H1 (cell line): ENCODE measurements at regions not wholly inside any gene's neighbourhood (a gene's known extent, or its start where the extent isn't known, plus 50 kb on each side); places are given as distances from the start of the nearest gene placed in this dataset.
"Not testable (repeated sequence)": the region's sequence is repeated elsewhere in the genome, so short reads cannot be mapped to it uniquely, and the experiment has no call there.

Source experiments
- CTCF ChIA-PET: fragments of 300-600 bp; sonication (Branson Sonifier 250); formaldehyde crosslinking; loops from one replicate; lab custom pipeline; 2021; ENCODE audit not compliant: partially characterized antibody; lab: Charles Lee
- POLR2A ChIA-PET: fragments of 300-600 bp; sonication (Branson Sonifier 250); formaldehyde crosslinking; loops from one replicate; lab custom pipeline; 2021; ENCODE audit warnings: inconsistent platforms; ENCODE audit not compliant: partially characterized antibody; lab: Charles Lee
- DNase-seq, 2 experiments: peaks; one replicate each; pipeline versions ENCODE4 v3.0.0 to v3.0.0-alpha.2; 2010 to 2022; ENCODE audit warnings: low spot score in 2 of 2, low read depth in 1 of 2, mixed read lengths in 1 of 2
- FAIRE-seq: peaks from 2 replicates; lab custom pipeline; 2011; peaks lifted over from hg19 to GRCh38; lab: Jason Lieb, UNC
- H2AFZ ChIP-seq: 2 replicates; pipeline ENCODE4 v1.8.1; 2012; ENCODE audit warnings: low read length, inconsistent platforms
- H2AK5ac ChIP-seq: 2 replicates; pipeline ENCODE4 v1.6.1; 2013; ENCODE audit warnings: low read depth, low read length
- H2BK120ac ChIP-seq: replicated peaks from 2 replicates; pipeline ENCODE3; 2013; ENCODE audit warnings: low read depth, low read length, inconsistent platforms
- H2BK12ac ChIP-seq: 2 replicates; pipeline ENCODE4 v1.6.1; 2013; ENCODE audit warnings: low read depth, low read length
- H2BK15ac ChIP-seq: 2 replicates; pipeline ENCODE4 v1.6.1; 2013; ENCODE audit warnings: low read length
- H2BK20ac ChIP-seq: 2 replicates; pipeline ENCODE4 v1.6.1; 2013; ENCODE audit warnings: low read length
- H2BK5ac ChIP-seq: 2 replicates; pipeline ENCODE4 v1.6.1; 2013; ENCODE audit warnings: low read depth, low read length
- H3K14ac ChIP-seq: 2 replicates; pipeline ENCODE4 v1.6.1; 2013; ENCODE audit warnings: inconsistent platforms; ENCODE audit not compliant: insufficient read length
- H3K18ac ChIP-seq: 2 replicates; pipeline ENCODE4 v1.6.1; 2013; ENCODE audit warnings: low read length; ENCODE audit errors: extremely low read depth
- H3K23ac ChIP-seq: 2 replicates; pipeline ENCODE4 v1.6.1; 2013; ENCODE audit warnings: inconsistent platforms; ENCODE audit not compliant: insufficient read length
- H3K23me2 ChIP-seq: 2 replicates; pipeline ENCODE4 v1.6.1; 2013; ENCODE audit warnings: low read depth, low read length
- H3K27ac ChIP-seq: 2 replicates; pipeline ENCODE4 v1.6.1; 2011; ENCODE audit warnings: low read depth, low read length, inconsistent platforms
- H3K27me3 ChIP-seq, 4 experiments: replicated peaks in 1 of 4; 1 replicate in 1 of 4; 2 replicates in 3 of 4; pipeline versions ENCODE4 v1.6.1 to v1.8.1; 2011 to 2013; ENCODE audit warnings: low read length in 3 of 4, mild to moderate bottlenecking in 3 of 4, inconsistent platforms in 2 of 4, mixed read lengths in 2 of 4, moderate library complexity in 1 of 4; ENCODE audit not compliant: control insufficient read depth in 3 of 4, insufficient read depth in 3 of 4; ENCODE audit errors: extremely low read depth in 1 of 4
- H3K36me3 ChIP-seq, 4 experiments: 2 replicates each; pipeline versions ENCODE4 v1.6.1 to v1.8.1; 2011 to 2013; ENCODE audit warnings: mild to moderate bottlenecking in 4 of 4, low read length in 3 of 4, moderate library complexity in 2 of 4, control low read depth in 1 of 4, inconsistent platforms in 1 of 4; ENCODE audit not compliant: insufficient read depth in 4 of 4, control insufficient read depth in 2 of 4
- H3K4ac ChIP-seq: replicated peaks from 2 replicates; pipeline ENCODE3; 2013; ENCODE audit warnings: low read length, low read depth, mixed read lengths, inconsistent platforms; ENCODE audit not compliant: insufficient read length
- H3K4me1 ChIP-seq, 4 experiments: replicated peaks in 1 of 4; 1 replicate in 1 of 4; 2 replicates in 3 of 4; pipeline versions ENCODE4 v1.6.1 to v1.8.1; 2011 to 2013; ENCODE audit warnings: low read length in 3 of 4, inconsistent platforms in 2 of 4, mixed read lengths in 1 of 4; ENCODE audit not compliant: insufficient read depth in 4 of 4, control insufficient read depth in 3 of 4
- H3K4me2 ChIP-seq, 2 experiments: 2 replicates each; pipeline versions ENCODE4 v1.6.1 to v1.8.1; 2011 to 2013; ENCODE audit warnings: low read depth in 2 of 2, low read length in 2 of 2, control low read depth in 1 of 2, inconsistent platforms in 1 of 2, mild to moderate bottlenecking in 1 of 2; ENCODE audit not compliant: insufficient read depth in 1 of 2
- H3K4me3 ChIP-seq, 4 experiments: fragments of 200-600, 300-600 bp in 1 of 4; sonication (generic), shearing (Covaris generic), sonication (Bioruptor Twin) in 1 of 4; 2 replicates each; pipeline versions ENCODE4 v1.5.1 to v1.8.1; 2011 to 2016; ENCODE audit warnings: low read length in 4 of 4, low read depth in 3 of 4, control low read depth in 2 of 4, inconsistent platforms in 2 of 4, mild to moderate bottlenecking in 2 of 4, mixed read lengths in 1 of 4, moderate library complexity in 1 of 4; ENCODE audit not compliant: insufficient read depth in 2 of 4; ENCODE audit errors: extremely low read depth in 1 of 4
- H3K56ac ChIP-seq: replicated peaks from 2 replicates; pipeline ENCODE3; 2013; ENCODE audit warnings: low read depth, mild to moderate bottlenecking, mixed read lengths, low read length, inconsistent platforms; ENCODE audit not compliant: insufficient read length
- H3K79me1 ChIP-seq: 2 replicates; pipeline ENCODE4 v1.6.1; 2013; ENCODE audit warnings: low read depth, low read length, control low read depth
- H3K79me2 ChIP-seq, 2 experiments: 2 replicates each; pipeline versions ENCODE4 v1.6.1 to v1.8.1; 2012 to 2013; ENCODE audit warnings: low read length in 2 of 2, mild to moderate bottlenecking in 2 of 2, inconsistent platforms in 1 of 2; ENCODE audit not compliant: insufficient read depth in 2 of 2, control insufficient read depth in 1 of 2
- H3K9ac ChIP-seq, 4 experiments: replicated peaks in 1 of 4; 1 replicate in 1 of 4; 2 replicates in 3 of 4; pipeline versions ENCODE4 v1.6.1 to v1.8.1; 2011 to 2013; ENCODE audit warnings: low read depth in 3 of 4, low read length in 3 of 4, control low read depth in 2 of 4, mild to moderate bottlenecking in 2 of 4, moderate library complexity in 2 of 4, inconsistent platforms in 1 of 4; ENCODE audit errors: extremely low read depth in 1 of 4
- H3K9me3 ChIP-seq, 2 experiments: 2 replicates each; pipeline versions ENCODE4 v1.6.1 to v1.8.1; 2012 to 2013; ENCODE audit warnings: mild to moderate bottlenecking in 2 of 2, moderate library complexity in 2 of 2, control low read depth in 1 of 2, inconsistent platforms in 1 of 2, low read depth in 1 of 2, low read length in 1 of 2, mixed read lengths in 1 of 2; ENCODE audit not compliant: insufficient read depth in 2 of 2
- H4K20me1 ChIP-seq, 2 experiments: replicated peaks in 1 of 2; 2 replicates each; pipeline versions ENCODE3 to v1.8.1; 2011 to 2013; ENCODE audit warnings: inconsistent platforms in 2 of 2, low read length in 2 of 2, mild to moderate bottlenecking in 1 of 2; ENCODE audit not compliant: insufficient read depth in 2 of 2, control insufficient read depth in 1 of 2
- H4K5ac ChIP-seq: 2 replicates; pipeline ENCODE4 v1.6.1; 2013; ENCODE audit warnings: low read length, low read depth, mixed read lengths, inconsistent platforms; ENCODE audit not compliant: insufficient read length
- H4K8ac ChIP-seq: 2 replicates; pipeline ENCODE4 v1.8.0; 2013; ENCODE audit warnings: mild to moderate bottlenecking, moderate library complexity, low read length, inconsistent platforms; ENCODE audit not compliant: insufficient read depth; ENCODE audit errors: extremely low read depth
- H4K91ac ChIP-seq: replicated peaks from 2 replicates; pipeline ENCODE3; 2013; ENCODE audit warnings: low read length, mixed read lengths, inconsistent platforms; ENCODE audit not compliant: insufficient read length
- WGBS, 2 experiments: shearing (Covaris generic) in 1 of 2; methylation state at CpG; one replicate each; pipeline versions ENCODE4 v1.1.6 to v1.1.7; 2013 to 2015; ENCODE audit warnings: low lambda C conversion rate in 2 of 2, mixed read lengths in 2 of 2, inconsistent platforms in 1 of 2, low coverage in 1 of 2, missing lambda C conversion rate in 1 of 2; ENCODE audit not compliant: insufficient replicate concordance in 2 of 2, insufficient coverage in 1 of 2, insufficient read length in 1 of 2; ENCODE audit errors: extremely low coverage in 1 of 2, missing lambda C conversion rate in 1 of 2; 5-methylcytosine and 5-hydroxymethylcytosine counted together

DNA sequence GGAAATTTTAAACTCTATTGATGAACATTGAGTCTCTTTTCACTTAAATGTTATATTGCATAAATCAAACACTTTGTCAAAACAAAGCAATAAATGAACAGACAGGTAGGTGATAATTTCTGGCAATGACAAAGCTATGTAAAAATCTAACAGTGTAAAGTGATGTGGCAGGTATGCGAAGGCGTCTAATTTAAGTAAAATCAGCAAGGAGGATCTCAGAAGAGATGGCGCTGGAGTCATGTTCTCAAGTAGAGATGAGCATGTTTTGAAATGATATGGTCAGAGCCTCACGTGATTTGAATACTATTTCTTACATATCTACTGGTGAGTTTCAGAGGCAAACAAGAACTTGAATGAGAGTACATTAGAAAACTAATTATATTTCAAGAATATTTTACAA lies 204.0 kb upstream of the FRG1 start:
- H3K18ac ChIP-seq, CTCF ChIA-PET: not testable (repeated sequence)

DNA sequence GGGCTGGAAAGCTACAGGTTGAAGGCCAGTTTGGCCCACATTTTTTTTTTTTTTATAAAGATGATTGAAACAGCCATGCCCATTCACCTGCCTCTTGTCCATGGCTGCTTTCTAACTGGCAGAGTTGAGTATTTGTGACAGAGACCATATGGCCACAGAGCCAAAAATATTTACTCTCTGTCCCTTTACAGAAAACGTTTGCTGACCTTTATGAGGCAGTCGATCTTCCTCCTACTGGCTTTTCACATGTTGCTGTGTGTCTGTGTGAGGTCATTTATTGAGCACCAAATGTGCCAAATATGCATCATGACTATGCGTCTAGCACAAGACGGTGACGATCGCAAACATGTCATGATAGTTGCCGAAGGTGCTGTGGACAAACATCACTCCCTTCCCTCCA lies 200.6 kb upstream of the FRG1 start:
- H2BK20ac ChIP-seq, H3K4me2 ChIP-seq, H3K4ac ChIP-seq, H3K36me3 ChIP-seq, H3K23me2 ChIP-seq, POLR2A ChIA-PET, H4K5ac ChIP-seq, H3K4me3 ChIP-seq, H3K79me2 ChIP-seq, DNase-seq, H4K20me1 ChIP-seq, H3K79me1 ChIP-seq, H2AFZ ChIP-seq, H2BK15ac ChIP-seq, H3K56ac ChIP-seq, H3K9ac ChIP-seq, H4K8ac ChIP-seq, H3K9me3 ChIP-seq, H2BK12ac ChIP-seq, H2AK5ac ChIP-seq, H3K14ac ChIP-seq, H2BK120ac ChIP-seq, H2BK5ac ChIP-seq, H3K4me1 ChIP-seq, H3K27me3 ChIP-seq, FAIRE-seq, H3K18ac ChIP-seq, H3K27ac ChIP-seq, H3K23ac ChIP-seq, H4K91ac ChIP-seq: not testable (repeated sequence)
- WGBS, 2 experiments = 92% methylated on average over 7 of the region's 7 CpGs; no CpG with 5 or more reads in 1 of the 2 experiments
- CTCF ChIA-PET = interaction anchor here (0.6 kb wide), 1 partner anchor 342 kb away, joined by 3 read pairs; no protein-coding TSS in a partner anchor

More for the DNA sequence above, 204.0 kb upstream of the FRG1 start:
- H3K36me3 ChIP-seq, FAIRE-seq, H3K4ac ChIP-seq, H3K27me3 ChIP-seq, H3K9me3 ChIP-seq, H2BK5ac ChIP-seq, DNase-seq, H2AFZ ChIP-seq, H4K8ac ChIP-seq, H3K23ac ChIP-seq, H2BK12ac ChIP-seq, H3K79me2 ChIP-seq, H3K56ac ChIP-seq, H3K4me1 ChIP-seq, H4K20me1 ChIP-seq, H4K91ac ChIP-seq, H3K79me1 ChIP-seq, H2AK5ac ChIP-seq, H3K4me2 ChIP-seq, H3K9ac ChIP-seq, H2BK15ac ChIP-seq, H3K14ac ChIP-seq, H2BK20ac ChIP-seq, H3K4me3 ChIP-seq, H2BK120ac ChIP-seq, H3K27ac ChIP-seq, H4K5ac ChIP-seq, POLR2A ChIA-PET, H3K23me2 ChIP-seq: not testable (repeated sequence)
- WGBS, 2 experiments = 91% methylated on average over 4 of the region's 4 CpGs; no CpG with 5 or more reads in 1 of the 2 experiments
